IPS DF 19.7 (cell line): ENCODE measurements at regions not wholly inside any gene's neighbourhood (a gene's known extent, or its start where the extent isn't known, plus 50 kb on each side); places are given as distances from the start of the nearest gene placed in this dataset.
"Not testable (repeated sequence)": the region's sequence is repeated elsewhere in the genome, so short reads cannot be mapped to it uniquely, and the experiment has no call there.

Experiments
- DNase-seq: peaks from one replicate; pipeline ENCODE4 v3.0.0-alpha.2; 2013; ENCODE audit warnings: low read depth, low spot score

DNA sequence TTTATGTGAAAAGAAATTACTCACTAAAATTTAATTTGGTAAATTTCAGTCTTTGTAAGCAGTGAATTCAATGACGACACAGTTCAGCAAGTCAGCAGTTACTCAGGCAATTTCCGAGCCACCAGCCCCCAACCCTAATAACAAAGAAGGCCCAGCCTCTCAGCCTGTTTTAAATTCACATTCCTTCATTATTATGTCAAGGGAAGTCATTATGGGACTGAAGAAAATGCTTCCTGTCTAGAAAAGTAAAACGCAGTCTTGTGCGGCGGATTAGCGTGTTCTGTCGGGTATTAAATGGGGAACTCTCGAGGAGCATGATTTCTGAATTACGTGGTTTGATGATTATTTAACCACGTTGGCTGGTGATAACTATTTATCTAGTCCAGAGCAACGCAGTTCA, 177.6 kb downstream of the AIPL1 start:
- DNase-seq, result no peak

DNA sequence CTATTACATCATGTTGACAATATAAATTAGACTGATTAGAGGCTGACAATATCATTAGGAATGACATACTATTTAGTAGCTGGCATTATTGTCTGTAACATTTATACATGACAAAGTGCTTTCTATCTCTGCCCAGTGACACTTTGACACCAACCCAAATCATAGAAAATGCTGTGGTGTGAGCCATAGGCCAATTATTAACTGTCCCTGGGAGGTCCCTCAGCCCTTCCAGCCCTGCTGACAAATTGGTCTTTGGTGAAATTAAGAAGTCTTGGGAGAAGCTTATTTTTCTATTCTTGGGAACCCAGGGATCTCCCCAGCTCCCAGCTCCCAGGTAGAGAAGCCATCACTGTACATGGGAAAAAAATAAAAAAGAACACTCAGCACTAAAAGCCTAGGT, 179.6 kb downstream of the AIPL1 start:
- DNase-seq, result no peak

DNA sequence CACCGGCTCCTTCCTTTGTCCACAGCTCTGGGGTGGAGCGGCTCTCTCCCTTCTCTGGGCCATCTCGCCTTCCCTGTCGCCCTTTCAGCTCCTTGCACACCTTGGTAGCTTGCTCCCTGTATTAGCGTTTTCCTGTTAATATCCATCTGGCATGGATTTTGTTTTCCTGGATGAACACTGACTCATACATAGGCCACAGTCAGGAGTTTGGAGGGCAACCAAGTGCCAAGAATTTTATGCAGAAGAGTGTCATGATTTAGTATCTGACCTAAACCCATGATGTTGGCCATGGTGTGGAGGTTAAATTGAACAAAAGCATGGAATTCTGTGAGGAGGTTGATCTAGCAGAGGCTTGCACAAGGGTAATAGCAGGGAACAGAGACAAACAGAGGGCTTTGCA, 180.9 kb downstream of the AIPL1 start:
- no peak for DNase-seq

DNA sequence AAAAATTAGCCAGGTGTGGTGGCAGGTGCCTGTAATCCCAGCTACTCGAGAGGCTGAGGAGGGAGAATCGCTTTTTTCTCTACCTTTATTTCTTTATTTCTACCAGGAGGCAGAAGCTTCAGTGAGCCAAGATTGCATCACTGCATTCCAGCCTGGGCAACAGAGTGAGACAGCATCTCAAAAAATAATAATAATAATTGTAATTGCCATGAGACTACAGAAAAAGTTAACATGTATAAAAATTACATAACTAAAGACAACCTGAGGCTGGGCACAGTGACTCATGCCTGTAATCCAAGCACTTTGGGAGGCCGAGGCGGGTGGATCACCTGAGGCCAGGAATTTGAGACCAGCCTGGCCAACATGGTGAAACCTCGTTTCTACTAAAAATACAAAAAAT, 181.5 kb downstream of the WSCD1 start:
- not testable (repeated sequence) for DNase-seq

DNA sequence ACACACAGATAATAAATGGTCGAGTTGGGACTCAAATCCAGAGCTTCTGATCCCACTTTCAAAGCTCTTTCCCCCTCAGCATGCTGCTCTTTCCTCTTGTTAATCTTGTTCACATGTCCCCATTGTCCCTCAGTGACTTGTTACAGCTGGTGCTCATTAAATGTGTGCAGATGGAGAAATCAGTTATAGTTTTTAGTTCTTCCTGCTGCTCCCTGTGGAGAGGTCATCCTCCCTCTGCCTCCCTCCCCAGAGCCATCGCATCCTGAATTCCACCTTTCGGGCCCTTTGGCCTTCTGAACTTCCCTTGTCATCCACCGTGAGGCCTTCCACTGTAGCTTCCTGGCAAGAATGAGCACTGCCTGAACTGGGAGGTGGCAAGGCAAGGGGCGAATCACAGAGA, 179.6 kb downstream of the WSCD1 start:
- DNase-seq, result no peak

DNA sequence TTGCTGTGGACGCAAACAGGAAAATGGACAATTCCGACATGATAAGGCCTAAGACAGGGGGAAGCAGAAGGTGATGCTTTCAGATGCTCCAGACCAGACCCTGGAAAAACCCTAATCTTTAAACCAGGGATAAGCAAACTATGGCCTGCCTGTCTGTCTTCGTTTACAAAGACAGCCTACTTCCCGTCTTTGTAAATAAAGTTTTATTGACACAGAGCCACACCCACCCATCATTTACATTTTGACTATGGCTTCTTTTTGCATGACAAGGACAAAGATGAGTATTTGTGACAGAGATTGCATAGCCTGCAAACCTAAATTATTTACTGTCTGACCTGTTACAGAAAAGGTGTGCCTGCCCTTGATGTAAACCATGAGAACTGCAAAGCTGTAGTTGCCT, 177.9 kb downstream of the WSCD1 start:
- DNase-seq, result no peak

DNA sequence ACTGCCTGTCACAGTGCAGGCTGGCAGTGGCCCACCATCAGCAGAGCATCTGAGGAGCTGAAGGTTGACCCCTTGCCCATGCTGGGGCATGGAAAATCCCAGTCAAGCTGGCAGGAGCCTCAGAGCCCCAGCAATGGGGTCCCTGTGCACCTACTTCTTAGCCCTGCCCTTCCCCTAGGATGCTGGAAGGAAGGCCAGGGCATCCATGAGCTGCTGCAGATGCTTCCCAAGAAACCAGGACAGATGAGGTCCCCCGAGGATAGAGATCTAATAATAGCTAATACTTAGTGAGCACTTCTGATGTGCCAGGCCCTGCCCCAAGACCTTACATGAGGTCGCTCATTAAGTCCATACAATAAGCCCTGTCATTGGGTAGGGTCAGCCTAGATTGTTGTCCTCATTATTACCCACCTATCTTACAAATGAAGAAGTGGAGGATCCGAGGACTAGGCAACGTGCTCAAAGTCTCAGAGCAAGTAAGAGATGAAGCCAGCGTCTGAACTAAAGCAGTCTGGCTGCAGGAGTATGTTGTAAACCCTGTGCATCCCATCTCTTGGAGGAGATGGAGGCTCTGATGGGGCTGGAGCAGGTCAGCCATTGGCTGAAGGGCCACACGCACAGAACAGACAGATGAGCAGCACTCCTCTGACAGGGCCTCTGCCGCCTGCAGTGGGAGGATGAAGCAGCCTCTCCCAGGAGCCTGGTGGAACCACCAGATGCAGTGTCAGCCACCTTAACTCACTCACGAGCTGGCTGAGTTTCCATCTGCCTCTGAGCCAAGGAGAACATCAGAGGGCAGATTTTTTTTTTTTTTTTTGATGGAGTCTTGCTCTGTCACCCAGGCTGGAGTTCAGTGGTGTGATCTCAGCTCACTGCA, 175.4 kb downstream of the WSCD1 start:
- DNase-seq, result no peak

DNA sequence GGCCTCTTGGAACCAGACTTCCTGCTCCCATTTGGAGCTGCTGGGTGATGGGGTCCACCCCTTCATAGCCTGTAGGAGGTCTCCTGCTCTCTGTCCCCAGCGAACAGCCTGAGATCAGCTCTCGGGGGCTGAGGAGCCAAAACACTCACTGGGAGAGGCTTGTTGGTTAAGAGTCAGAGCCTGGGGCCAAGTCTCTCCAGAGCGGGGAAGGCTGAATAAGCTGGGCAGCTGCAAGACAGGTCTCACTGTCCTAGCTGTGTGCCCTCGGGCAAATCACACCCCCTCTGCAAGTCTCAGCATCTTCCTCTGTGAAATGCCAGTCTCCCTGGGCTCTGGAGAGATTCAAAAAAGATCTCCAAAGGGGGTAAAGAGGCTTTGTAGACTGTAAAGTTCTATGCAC, 174.6 kb downstream of the WSCD1 start:
- DNase-seq, result no peak

DNA sequence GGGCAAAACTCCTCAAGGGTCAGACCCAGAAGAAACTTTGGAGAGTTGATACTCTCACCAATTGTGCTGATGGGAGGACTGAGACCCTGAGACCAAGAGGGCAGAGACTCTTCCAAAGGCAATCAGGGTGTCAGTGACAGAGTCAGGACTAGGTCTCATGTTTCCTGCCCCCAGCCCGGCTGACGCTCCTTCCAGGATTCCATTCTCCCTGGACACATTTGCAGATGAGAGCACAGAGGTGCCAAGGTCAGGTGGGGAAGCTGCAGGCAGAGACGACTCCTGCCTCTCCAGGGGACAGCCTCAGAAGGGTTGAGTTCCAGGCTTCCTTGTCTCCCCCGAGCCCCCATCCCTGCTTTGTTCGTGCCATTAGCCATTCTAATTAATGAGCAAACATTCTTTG, 174.1 kb downstream of the WSCD1 start:
- DNase-seq, result no peak

DNA sequence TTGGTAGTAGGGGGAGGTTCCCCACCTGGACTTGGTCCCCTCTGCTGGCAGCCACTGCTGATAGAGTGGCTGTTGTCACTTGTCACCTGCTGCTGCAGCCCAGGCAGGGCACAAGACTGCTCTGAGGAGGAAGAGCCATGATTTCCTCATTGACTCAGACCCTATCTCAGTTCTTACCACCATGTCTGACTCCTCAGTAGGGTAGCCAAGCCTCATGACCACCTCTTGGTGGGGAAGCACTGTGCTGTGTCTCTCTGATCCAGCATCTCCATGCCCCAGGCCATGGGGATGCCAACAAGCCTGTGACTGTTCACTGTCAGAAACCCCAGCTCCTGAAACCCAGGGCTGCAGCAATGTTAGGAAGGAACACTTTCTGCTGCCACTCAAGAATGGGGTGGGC, 173.0 kb downstream of the WSCD1 start:
- DNase-seq, result no peak

DNA sequence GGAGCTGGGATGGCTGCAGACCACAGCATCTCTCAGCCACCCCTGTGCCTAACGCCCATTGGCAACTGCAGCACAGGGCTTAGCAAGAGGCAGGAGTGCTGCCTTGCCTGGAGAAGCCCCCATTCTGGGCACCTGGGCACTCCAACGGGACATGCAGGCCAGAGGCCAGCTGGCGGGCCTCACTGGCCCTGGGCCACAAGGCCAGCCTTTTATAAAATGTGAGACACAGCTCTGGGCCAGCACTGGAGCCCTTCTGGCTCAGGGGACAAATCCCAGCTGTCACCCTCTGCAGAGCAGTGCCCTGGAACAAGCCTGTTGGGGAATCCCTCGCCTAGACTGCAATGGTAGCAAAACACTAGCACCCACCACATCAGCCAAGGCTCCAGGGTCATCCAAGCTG, 171.8 kb downstream of the WSCD1 start:
- no peak for DNase-seq

DNA sequence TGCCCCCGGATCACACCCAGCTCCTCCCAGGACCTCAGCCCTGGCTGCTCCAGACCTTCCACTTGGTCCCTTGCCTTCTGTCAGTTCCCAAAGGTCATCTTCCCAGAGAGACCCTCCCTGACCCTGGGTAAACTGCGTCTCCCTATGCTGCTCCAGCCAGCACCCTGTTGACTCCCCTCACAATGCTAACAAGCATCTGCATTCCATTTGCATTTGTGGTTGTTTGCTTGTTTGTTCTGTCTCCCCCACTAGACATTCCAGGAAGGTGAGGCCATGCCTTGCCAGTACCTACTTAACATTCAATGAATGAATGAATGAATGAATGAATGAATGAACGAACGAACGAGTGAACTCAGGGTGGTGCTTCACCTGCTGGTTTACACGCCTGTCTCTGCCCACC, 171.2 kb downstream of the WSCD1 start:
- no peak for DNase-seq

DNA sequence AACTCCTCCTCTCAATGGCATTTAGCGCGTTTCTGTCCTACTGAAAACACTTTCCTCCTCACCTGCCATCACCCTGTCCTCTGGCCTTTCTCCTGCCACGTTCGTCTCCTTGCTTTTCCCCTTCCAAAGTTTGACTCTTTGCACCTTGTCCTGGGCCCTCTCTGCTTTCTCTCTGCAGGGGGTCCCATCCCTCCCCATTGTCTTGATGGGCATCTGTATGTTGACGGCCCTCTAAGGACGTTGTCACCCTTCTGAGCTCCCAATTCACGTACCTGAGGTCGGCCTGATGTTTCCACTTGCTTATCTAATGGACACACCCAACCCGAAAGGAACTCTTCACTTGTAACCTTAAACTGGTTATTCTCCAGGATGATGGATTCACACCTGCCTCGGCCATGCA, 170.4 kb downstream of the WSCD1 start:
- DNase-seq, result no peak

DNA sequence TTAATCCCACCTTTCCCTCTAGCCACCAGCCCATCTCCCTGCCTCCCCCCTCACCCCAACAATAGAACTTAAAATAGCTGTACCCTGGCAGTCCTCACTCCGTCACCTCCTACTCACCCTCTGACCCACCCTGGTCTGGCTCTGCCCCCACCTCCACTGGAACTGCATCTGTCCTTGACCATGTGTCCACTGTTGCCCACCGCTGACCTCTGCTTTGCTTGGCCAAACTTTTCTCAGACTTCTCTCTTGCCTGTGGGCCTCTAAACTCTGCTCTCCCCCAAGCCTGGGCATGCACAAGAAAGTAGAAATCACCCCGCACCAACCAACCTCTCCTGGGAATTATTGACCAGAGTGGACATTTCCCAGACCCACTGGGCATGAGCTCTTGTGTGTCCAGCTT, 169.8 kb downstream of the WSCD1 start:
- DNase-seq, result no peak

DNA sequence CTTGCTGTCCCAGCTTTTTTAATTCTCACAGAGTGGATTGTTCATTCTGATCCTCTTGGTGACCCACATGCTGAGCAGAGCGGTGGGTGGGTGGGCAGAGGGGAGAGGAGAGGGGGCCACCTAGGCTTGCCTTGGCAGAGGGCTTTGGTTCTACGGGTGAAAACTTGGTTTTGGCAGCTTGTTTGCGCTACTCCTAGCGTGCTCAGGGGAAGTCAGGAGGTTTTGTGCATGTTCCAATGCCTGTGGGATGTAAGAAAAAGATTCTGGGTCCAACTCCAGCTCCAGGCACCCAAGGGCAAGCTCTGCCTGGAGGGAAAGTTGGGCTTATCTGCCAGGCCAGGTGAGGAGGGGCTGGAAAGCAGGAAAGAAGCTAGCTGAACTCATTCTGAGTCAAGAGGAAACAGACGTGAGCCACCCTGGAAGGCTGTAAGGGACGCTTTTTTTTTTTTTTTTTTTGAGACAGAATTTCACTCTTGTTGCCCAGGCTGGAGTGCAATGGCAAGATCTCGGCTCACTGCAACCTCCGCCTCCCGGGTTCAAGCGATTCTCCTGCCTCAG, 169.1 kb downstream of the WSCD1 start:
- no peak for DNase-seq

DNA sequence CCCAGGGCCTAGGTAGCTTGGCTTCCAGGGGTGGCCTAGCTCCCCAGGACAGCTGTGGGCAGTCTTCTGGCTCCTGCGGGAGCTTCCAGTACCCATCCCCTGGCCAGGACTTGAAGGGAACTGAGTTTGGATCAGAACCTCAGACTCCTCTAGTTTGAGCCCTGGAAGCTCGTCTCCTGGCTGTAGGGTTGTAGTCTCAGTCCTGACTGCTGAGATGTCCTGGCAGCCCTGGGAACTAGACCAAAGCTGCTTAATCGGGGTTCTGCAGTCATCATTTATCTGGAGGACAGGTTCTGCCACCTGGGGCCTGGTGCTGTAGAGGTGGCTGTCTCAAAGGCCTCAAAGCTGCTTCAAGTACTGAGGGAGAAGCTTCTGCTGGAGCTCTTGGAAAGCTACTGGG, 163.7 kb downstream of the WSCD1 start:
- DNase-seq, result no peak

DNA sequence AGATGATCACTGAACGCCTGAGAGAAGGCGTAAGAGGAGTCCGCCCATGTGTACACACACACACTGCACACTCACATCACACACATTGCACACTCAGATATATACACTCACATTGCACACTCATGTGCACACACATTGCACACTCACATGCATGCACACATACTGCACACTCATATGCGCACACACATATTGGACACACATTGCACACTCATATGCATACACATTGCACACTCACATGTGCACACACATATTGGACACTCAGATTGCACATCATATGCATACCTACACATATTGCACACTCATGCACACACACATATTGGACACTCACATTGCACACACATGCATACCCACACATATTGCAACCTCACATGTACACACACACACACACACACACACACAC, 163.2 kb downstream of the WSCD1 start:
- DNase-seq, result no peak

DNA sequence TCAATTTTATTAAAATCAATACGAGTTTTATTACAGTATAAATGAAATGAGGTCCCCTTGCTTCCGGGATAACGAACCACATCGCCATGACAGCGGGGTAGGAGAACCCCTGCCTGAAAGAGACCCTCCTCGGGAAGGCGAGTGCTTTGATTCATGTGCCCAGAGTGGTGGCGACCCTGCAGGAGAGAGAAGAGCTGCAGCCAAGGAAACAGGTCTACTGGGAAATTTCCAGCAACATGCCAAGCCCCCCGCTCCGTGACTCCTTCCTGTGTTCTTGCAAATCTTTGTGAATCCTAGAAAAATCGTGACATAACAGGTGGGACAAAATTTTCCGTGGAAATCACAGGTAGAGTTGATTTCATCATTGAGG, 162.5 kb downstream of the WSCD1 start:
- DNase-seq, result no peak

DNA sequence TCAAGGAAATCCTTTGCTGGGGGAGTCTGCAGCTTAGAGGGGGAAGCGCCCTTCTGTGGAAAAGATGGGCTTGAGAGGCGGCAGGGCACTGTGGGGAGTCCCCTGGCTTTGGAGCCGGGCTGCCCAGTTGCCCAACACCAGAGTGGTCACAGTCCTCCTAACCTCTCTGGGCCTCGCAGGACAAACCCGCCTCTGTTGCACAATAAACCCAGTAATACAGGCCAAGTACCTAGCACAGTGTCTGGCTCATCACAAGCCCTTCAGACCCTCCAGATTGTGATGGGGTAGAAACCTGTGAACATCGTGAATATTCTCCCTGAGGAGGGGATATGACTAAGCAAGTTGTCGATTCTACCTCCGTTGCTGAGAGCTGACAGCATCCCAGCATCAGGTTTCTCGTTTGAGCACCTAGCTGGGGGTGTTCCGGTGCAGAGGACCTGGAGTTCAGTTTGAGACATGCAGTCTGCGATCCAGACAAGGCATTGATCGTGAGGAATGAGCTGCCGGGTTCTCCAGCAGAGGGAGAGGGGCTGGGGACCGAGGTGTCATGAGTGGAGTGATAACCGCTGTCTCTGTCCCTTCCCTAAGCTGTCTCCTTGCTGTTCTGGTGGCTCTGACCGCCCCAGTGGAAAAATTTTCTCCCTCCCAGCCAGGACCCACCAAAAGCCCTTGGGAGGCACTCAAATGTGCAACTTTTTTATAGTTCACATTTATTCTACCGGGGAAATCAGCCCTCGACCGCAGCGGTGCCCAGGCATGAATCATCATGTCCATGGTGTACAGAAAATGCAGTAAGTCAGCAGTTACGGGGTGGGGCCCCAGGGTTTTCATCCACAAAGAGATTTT, 161.9 kb downstream of the WSCD1 start:
- no peak for DNase-seq

DNA sequence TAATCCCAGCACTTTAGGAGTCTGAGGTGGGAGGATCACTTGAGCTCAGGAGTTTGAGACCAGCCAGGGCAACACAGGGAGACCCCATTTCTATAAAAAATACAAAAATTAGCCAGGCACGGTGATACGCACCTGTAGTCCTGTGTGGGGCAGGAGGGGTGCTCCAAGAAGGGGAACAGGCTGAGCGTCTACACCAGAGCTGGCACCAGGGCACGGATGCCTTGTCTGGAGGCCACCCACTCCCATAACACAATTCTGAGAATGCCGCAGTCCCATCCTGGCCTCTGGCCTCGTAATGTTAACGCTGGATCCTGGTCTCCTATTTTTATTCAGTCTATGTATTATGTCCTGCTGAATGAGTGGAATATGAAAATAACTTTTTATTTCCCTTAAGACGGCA, 161.3 kb downstream of the WSCD1 start:
- DNase-seq, result no peak

DNA sequence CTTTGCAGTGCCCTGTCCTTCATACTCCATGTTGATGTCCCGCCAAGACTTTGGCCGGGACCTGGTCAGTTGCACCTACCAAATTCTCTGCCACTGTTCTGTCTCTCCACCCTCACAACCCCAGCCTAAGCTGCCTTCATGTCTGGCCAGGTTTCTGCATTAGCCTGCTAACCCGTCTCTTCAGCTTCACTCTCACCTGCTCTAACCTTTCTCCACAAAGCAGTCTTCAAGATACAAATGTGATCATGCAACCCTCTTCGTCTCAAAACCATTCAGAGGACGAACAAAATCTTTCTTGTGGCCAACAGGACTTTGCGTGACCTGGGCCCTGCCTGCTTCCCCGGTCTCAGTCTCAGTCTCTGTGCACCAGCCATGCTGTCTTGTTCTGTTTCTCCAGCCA, 148.2 kb downstream of the WSCD1 start:
- DNase-seq, result no peak

DNA sequence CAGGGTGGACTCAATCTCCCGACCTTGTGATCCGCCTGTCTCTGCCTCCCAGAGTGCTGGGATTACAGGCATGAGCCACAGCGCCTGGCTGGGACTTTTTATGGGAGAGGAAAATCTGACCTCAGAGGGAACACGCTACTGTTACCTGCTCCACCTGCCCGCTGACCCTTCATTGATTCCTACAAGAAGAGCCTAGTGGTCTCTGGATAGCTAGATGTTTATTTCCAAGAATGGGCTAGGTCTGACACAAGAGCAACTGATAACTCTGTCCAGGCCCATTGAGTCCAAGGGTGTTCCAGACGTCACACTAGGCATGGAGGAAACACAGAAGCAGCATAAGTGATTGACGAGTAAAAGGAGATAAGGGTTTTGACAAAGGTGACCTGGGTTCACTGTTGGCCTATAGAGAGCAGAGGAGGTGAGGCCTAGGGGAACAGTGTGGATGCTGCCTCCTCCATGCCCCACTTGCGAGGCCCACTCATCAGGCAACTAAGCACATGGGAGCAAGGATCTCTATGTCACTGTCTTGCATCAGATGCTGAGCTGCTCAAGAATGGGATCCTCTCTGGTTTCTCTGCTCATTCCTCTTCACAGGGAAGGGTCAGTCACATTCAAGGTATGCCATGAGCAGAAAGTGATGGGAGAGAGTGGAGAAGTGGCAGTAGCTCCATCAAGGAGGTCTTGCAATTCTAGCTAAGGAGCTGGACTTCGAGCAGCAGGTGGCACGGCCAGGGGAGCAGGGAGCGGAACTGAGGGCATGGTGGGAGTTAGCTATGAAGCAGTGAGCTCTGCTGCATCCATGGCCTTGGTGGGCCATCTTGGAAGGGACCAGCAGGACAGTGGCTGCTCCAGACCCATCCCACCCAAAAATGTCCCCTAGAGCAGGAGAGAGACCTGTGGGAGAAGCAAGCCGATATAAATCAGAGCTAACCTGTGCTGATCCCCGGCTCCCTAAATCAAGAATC, 145.2 kb downstream of the WSCD1 start:
- no peak for DNase-seq
